ENCODE measurements at regions not wholly inside any gene's neighbourhood (a gene's known extent, or its start where the extent isn't known, plus 50 kb on each side); places are given as distances from the start of the nearest gene placed in this dataset.
A peak's percentile ranks its signal among the peaks of the same experiment; 100 is the strongest.
"Not testable (repeated sequence)": the region's sequence is repeated elsewhere in the genome, so short reads cannot be mapped to it uniquely, and the experiment has no call there.

DNA sequence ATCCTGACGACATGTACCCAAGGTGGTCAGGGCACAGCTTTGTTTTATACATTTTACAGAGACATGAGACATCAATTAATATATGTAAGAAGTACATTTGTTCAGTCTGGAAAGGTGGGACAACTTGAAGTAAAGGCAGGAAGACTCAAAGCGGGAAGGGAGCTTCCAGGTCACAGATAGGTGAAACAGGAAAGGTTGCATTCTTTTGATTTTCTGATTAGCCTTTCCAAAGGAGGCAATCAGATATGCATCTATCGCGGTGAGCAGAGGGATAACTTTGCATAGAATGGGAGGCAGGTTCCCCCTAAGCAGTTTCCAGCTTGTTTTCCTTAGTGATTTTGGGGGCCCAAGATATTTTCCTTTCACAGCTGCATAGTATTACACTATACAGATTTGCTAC is 358.4 kb downstream of the GLUD2 start:
- TF ChIP-seq, protein P1, sequence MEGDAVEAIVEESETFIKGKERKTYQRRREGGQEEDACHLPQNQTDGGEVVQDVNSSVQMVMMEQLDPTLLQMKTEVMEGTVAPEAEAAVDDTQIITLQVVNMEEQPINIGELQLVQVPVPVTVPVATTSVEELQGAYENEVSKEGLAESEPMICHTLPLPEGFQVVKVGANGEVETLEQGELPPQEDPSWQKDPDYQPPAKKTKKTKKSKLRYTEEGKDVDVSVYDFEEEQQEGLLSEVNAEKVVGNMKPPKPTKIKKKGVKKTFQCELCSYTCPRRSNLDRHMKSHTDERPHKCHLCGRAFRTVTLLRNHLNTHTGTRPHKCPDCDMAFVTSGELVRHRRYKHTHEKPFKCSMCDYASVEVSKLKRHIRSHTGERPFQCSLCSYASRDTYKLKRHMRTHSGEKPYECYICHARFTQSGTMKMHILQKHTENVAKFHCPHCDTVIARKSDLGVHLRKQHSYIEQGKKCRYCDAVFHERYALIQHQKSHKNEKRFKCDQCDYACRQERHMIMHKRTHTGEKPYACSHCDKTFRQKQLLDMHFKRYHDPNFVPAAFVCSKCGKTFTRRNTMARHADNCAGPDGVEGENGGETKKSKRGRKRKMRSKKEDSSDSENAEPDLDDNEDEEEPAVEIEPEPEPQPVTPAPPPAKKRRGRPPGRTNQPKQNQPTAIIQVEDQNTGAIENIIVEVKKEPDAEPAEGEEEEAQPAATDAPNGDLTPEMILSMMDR (IDR thresholded peaks at IDR 0.05; ENCODE audit: control extremely low read depth, extremely low read depth, low read depth, missing control alignments) = no peak
- DNase-seq (ENCODE audit: extremely low spot score) = no peak
- CTCF ChIA-PET = no interaction called here
- POLR2A ChIA-PET = no interaction called here

DNA sequence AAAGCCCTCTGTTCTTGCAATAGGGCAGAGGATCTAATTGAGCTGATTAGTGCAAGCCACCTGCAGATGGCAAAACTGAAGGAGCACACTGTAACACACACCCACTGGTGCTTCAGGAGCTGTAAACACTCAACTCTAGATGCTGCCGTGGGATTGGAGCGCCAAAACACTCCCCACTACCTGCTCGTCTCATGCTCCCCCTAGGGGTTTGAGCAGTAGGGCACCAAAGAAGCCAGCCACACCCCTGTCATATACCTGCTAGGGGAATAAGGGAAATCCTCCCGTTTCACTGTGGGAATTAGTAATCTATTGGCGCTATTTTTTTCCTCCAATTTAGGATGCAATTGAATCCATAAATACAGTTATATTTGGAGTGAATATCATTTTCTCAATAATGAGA is 360.2 kb downstream of the GLUD2 start:
- DNase-seq (ENCODE audit: extremely low spot score) = no peak
- ChIA-PET CTCF (no interaction called here), POLR2A (no interaction called here)
- TF ChIP-seq, protein P1 (IDR thresholded peaks at IDR 0.05; ENCODE audit: control extremely low read depth, extremely low read depth, low read depth, missing control alignments) = no peak

DNA sequence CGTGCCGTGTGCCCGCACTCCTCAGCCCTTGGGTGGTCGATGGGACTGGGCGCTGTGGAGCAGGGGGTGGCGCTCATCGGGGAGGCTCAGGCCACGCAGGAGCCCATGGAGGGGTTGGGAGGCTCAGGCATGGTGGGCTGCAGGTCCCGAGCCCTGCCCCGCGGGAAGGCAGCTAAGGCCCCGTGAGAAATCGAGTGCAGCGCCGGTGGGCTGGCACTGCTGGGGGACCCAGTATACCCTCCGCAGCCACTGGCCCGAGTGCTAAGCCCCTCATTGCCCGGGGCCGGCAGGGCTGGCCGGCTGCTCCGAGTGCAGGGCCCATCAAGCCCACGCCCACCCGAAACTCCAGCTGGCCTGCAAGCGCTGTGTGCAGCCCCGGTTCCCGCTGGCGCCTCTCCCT is 384.1 kb downstream of the GLUD2 start:
- DNase-seq (ENCODE audit: extremely low spot score); CTCF ChIA-PET; POLR2A ChIA-PET: not testable (repeated sequence)

DNA sequence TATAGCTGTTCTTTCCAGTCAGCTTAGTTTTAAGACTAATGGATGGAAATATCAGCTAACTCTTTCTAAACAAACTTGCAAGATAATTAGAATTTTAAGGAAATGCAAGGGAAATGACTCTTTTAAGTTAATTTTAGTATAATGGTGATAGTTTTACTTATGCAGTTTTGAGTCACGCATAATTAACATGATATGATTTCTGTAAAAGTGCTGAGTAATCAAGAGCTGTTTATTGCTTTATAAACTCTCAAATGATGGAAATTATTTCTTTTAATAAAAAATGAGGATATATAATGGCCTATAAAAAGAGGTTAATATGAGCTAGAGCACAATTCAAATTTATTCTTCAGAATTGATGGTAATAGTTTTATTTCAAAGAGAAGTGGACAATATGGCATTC is 385.9 kb downstream of the GLUD2 start:
- no peak for DNase-seq (ENCODE audit: extremely low spot score)
- ChIA-PET POLR2A (no interaction called here), CTCF (no interaction called here)
- TF ChIP-seq, protein P1 (IDR thresholded peaks at IDR 0.05; ENCODE audit: control extremely low read depth, extremely low read depth, low read depth, missing control alignments) = no peak

DNA sequence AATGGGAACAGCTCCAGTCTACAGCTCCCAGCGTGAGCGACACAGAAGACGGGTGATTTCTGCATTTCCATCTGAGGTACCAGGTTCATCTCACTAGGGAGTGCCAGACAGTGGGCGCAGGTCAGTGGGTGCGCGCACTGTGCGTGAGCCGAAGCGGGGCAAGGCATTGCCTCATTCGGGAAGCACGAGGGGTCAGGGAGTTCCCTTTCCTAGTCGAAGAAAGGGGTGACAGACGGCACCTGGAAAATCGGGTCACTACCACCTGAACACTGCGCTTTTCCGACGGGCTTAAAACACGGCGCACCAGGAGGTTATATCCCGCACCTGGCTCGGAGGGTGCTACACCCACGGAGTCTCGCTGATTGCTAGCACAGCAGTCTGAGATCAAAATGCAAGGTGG is 390.3 kb downstream of the GLUD2 start:
- CTCF ChIA-PET; POLR2A ChIA-PET; DNase-seq (ENCODE audit: extremely low spot score): not testable (repeated sequence)

DNA sequence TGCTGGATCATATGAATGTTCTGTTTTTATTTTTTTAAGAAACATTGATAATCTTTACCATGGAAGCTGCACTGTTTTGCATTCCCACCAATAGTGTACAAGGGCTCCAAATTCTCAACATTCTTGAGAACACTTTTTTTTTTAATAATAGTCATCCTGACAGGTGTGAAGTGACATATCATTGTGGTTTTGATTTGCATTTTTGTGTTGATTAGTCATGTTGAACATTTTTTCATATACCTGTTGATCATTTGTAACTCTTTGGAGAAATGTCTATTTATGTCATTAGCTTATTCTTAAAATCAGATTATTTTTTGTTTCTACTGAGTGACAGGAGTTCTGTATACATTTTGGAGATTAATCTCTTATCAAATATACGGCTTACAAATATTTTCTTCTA is 408.5 kb downstream of the GLUD2 start:
- ChIA-PET CTCF (no interaction called here), POLR2A (no interaction called here)
- TF ChIP-seq, protein P1 (IDR thresholded peaks at IDR 0.05; ENCODE audit: control extremely low read depth, extremely low read depth, low read depth, missing control alignments) = no peak
- DNase-seq (ENCODE audit: extremely low spot score) = no peak

DNA sequence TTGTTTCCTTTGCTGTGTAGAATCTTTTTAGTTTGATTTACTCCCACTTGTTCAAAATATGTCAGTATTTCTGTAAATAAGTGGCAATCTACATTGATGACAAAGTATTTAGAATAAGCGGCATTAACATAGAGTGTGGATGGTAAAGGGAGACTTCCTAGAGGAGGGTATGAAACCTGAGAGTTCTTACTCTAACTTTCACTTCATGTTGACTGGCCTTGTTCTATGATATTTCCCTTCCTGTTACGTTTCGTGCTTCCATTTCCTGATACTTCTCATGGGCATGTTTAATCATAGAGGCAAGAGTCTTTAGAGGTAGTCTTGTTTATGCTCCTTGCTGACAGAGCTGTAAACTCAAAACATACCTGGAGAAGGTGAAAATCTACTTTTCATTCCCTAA is 408.9 kb downstream of the GLUD2 start:
- POLR2A ChIA-PET = no interaction called here
- peak; percentile 4 for DNase-seq (ENCODE audit: extremely low spot score)
- TF ChIP-seq, protein P1 (IDR thresholded peaks at IDR 0.05; ENCODE audit: control extremely low read depth, extremely low read depth, low read depth, missing control alignments) = no peak
- CTCF ChIA-PET = no interaction called here

DNA sequence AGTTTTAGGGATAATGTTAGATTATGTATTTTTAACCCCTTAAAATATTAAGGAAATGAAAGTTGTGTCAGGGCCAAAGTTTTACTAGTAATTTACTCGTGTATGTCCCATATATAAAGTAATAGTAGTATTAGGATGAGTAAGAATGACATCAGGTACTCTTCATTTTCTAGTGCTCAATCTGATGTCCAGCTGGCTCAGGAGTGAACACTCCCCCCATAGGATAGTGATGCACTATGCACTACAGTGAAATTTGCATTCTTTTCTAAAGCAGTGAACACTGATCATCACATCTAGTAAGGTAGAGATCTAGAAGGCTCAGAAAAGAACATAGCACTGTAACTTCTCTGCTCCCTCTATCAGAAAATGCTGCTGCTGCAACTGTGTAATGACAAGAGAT is 409.7 kb downstream of the GLUD2 start:
- CTCF ChIA-PET = no interaction called here
- POLR2A ChIA-PET = no interaction called here
- TF ChIP-seq, protein P1 (IDR thresholded peaks at IDR 0.05; ENCODE audit: control extremely low read depth, extremely low read depth, low read depth, missing control alignments) = no peak
- no peak for DNase-seq (ENCODE audit: extremely low spot score)
